HG02943 (cell line): ENCODE measurements at regions not wholly inside any gene's neighbourhood (a gene's known extent, or its start where the extent isn't known, plus 50 kb on each side); places are given as distances from the start of the nearest gene placed in this dataset.

ENCODE experiments used
- ATAC-seq: cut with Tn5 transposase; IDR thresholded peaks from one replicate; pipeline ENCODE4 v1.9.1; 2021; ENCODE audit warnings: mild to moderate bottlenecking, low read depth, moderate library complexity; ENCODE audit not compliant: unreplicated experiment

DNA sequence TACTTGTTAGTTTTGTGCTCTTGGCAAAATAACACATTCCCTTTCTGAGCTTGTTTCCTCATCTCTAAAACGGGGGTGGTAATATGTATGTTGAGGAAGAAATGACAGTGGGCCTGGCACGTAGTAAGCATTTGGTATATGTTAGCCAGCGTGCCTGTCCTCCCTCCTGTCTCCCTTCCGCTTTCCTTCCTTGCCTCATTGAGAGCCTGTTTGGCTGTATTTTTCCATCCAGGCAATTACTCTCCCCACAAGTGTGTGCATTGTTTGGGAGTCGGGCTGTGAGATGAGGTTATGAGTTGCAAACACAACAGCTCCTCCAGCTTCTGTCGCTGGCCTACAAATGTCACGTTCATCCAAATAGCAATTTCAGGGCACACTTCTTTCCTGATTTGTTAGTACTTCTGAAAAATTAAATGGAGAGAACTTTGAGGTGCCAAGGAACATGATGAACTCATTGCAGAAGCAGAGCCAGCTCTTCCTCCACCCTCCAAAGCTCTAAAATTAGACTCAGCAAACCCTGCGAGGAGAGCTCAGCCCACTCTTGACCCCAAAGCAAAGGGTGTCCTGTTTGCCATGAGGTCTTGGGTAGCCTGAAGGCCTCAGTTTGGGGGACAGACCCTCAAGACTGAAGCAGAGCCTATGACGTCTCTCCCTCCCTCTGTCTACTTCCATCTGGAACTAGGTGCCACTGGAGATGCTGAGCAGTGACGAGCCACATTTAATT is 50.7 kb upstream of the TOX2 start:
- no peak for ATAC-seq

DNA sequence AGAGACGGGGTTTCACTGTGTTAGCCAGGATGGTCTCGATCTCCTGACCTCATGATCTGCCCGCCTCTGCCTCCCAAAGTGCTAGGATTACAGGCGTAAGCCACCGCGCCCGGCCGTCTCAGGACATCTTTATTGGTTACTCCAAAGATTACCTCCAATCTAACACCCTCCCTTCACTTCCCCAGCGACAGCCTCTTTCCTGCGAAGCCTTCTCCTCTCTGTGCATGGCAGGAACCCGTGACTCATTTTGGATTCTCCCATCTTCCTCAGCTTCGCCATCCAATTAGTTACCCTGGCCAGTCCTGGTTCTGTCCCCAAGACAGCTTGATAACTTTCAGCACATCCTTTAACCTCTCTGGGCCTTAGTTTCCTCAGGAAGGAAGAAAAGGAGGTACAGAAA is 51.3 kb upstream of the TOX2 start:
- no peak for ATAC-seq

DNA sequence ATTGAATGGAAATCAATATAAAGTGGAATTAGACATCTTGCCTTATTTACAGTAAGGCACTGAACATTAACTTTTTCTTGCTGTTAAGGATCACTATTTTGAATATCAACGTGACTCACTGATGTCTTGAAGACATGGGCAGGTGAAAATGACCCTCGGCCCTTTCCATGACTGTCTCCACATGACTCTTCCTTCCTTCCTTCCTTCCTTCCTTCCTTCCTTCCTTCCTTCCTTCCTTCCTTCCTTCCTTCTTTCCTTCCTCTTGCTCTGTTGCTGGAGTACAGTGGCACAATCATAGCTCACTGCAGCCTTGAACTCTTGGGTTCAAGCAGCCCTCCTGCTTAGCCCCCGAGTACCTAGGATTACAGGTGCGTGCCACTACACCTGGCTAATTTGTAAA is 52.2 kb upstream of the TOX2 start:
- ATAC-seq = no peak

DNA sequence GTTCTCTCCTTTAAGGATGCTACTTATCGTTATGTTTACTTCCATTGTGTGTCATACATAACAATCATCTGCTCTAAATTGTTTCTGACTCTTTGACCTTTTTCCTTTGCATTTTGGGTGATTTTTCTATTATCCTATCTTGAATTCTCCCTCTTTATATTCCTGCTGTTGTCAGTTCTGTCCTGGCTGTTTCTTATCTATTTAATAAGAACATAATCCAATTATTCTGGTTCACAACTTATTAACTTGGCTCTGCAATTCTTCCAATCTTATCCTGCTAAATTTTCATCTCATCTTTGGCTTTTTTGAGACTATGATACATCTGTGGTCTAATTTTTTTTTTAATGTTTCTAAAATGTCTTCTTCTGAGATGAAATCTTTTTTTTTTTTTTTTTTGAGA is 54.7 kb upstream of the TOX2 start:
- no peak for ATAC-seq

GRCh38 chr20:43857932-43858331 is 56.7 kb upstream of the TOX2 start:
- ATAC-seq = no peak

- no peak for ATAC-seq
These were observed 57.5 kb upstream of the TOX2 start for GRCh38 chr20:43857127-43857526.

GRCh38 chr20:43855803-43856202 is 58.8 kb upstream of the TOX2 start:
- ATAC-seq = no peak

DNA sequence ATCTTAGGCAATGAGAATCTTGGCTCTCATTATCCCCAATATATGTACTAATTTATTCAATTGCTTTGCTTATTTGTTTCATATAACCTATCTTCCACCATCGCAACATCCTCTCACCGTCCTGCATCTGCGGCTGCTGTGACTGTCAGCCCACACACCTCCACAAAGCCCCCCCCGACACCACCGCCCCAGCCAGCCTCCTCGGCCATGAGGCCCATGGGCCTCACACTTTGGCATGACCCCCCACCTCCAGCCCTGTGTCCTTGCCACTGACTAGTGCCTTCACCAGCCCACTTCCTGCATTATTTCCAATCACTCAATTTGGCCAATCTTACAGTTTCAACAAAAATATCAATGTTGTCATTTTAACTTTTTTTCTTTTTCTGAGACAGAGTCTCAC is 60.7 kb upstream of the TOX2 start:
- no peak for ATAC-seq

- ATAC-seq = no peak
These were observed 61.4 kb upstream of the TOX2 start for GRCh38 chr20:43853174-43853803.

- no peak for ATAC-seq
These were observed 65.0 kb upstream of the TOX2 start for GRCh38 chr20:43849496-43850186.

GRCh38 chr20:43846516-43846905 is 68.1 kb upstream of the TOX2 start:
- no peak for ATAC-seq

DNA sequence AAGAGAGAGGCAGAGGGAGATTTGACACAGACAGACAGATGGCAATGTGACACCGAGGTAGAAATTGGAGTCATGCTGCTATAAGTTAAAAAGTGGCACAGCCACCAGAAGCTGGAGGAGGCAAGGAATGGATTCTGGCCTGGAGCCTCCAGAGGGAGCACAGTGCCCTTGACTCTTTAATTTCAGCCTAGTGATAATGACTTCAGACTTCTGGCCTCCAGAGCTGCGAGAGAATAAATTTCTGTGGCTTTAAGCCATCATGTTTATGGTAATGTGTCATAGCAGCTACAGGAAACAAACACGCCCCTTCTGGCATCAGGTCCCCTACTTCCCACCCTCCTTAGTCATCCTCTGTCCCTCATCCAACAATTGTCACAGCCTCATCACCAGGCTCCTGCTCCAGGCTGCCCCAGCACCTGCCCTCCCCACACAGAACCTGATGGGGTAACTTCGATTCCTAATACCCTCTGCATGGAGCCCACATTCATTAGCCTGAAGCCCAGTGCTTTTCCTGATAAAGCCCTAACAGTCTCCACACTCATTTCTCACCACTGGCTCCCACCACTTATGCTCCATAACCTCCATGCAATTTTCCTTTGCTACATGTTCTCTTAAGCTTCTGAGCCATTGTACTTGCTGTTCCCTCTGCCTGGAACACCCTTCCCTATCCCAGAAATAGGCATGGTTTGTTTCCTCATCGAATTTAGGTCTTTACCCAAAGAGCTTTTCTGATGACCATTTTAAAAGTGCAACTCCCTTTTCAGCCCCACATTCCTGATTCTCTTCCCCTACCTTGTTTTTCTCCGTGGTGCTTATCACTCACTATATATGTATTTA is 69.7 kb upstream of the TOX2 start:
- no peak for ATAC-seq

DNA sequence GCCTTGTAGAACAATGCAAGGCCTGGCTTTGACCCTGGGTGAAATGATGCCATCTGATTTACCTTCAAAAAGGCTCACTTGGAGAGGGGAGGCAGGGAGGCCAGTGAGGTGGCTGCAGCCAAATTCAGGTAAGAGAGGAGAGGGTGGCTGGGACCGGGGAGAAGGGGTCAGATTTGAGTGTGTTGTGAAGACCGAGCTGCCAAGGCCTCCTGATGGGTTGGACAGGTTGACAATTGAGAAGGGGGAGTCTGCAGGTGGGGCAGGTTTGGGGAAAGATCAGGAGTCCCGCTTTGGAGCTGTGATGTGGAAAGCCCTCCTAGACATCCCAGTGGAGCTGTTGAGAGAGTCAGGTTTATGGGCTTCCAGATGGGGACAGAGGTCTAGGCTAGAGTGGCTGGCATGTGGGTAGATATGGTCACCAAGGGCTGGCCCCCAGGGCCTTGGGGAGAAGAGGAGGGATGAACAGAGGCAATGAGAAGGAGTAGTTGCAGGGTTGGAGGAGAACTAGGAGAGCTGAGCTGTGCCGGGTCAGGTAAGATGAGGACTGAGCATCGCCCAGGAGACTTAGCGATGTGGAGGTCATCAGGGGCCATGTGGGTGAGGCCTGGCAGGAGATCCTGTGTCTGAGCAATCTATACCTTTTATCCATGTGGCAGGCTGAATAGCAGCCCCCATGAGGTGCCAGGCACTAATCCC is 70.5 kb upstream of the TOX2 start:
- no peak for ATAC-seq

DNA sequence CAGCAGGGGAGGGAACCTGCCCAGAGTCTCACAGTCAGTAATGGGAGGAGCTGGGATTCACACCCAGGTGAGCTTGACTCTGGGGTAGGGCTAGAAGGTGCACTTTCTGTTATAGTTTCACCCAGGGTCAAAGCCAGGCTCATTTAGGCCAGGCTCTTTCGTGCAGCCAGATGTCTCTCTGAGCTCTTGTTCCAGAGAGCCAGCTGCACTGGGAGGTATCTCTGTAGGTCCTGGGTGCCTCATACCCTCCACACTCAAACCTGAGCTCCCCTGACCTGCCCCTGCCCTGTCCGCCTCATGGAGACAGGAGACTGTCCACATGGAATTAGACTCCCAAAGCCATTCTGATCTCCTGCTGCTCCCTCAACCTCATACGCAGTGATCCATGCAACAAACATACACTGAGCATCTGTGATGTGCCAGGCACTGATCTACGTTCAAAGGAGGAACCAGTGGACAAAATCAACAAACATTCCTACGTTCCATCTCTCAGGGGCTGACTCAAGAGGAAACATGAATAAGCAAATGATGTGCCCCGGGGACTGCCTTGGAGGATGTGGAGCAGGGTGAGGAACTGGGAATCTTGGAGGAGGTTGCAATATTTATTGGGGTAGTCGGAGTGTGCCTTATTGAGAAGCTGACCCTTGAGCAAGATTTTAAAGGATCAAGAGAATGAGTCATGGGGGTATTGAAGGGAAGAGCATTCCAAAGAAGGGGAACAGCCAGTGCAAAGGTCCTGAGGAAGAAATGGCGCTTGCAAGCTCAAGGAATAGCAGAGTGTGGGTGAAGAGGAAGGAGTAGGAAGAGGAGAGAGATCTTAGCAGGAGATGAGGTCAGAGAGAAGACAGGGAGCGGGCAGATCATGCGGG is 71.3 kb upstream of the TOX2 start:
- ATAC-seq = no peak

DNA sequence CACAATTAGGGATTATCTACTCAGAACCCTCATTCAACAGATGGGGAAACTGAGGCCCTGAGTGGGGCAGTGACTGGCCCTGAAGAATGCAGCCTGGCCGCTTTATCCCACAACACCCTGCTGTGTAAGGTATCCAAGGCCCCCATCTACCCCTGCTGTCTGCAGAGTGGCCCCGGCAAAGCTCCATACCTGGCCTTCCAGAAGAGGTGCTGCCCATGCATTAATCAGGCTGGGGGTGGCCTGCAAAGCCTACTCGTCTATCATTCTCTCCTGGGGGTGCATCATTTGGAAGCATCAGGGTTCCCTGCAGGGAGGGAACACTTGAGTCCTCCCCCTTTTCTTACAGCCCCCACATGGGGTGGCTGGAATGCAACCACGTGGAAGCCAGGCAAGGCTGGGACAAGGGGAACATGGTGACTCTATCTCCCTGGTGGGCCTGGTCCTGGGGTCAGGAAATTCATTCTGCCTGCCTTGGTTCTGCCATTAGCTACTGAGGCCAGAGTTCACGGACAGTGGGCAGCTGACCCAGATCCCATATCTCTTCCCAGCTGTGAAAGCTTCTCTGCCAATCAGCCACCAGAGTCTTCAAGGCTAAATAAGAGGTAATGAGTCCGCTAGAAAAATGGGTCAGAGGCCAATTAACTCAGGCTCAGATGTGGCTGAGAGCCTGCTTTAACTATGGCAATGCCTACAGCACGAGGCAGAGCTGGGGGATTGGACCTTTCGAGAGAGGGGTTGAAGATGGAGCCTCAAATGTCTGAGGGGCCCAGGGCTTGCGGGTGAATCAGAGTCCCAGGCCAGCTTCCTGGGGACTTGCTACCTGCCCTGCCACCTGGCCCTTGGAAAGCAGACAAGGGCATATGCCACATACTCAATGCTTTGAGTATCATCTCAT is 72.3 kb upstream of the TOX2 start:
- no peak for ATAC-seq

DNA sequence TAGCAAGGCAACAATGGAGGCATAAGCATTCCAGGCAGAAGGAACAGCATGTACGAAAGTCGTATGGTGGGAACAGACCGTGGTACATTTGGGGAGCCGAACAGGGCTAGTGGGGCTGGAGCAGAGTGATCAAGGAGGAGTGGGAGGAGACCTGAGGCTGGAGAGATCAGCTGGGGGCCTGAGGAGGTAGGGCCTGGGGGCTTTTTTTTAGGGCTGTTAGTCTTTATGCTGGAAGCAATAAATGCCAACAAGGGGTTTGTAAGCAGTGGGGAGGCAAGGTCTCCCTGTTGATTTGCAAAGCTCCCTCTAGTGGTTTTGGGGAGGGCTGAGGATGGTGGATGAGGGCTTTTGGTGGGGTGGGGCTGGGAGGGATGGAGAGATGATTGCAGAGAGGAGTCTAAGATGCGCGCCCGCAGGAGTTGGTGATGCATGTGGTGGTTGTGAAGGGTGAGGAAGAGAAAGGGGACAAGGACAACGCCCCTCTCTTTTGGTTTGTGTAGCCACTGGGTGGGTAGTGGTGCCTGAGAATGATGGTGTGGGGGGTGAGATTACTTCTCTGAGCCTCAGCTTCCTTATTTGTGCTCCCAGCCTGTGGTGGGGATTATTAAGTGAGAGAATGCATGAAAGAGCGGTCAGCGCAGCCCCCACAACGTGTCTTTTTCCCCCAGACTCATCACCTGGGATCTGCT is 74.1 kb upstream of the TOX2 start:
- no peak for ATAC-seq

GRCh38 chr20:43839793-43840199 is 74.9 kb upstream of the TOX2 start:
- ATAC-seq = no peak

- no peak for ATAC-seq
These were observed 76.0 kb upstream of the TOX2 start for GRCh38 chr20:43838703-43839060.
